Gastrocnemius medialis (tissue), 4 donors: ENCODE measurements at regions not wholly inside any gene's neighbourhood (a gene's known extent, or its start where the extent isn't known, plus 50 kb on each side); places are given as distances from the start of the nearest gene placed in this dataset.
A peak's percentile ranks its signal among the peaks of the same experiment; 100 is the strongest.

Experiments used
- ATAC-seq, 2 donors: fragments of 150-250 bp; one replicate each; pipeline ENCODE4 v1.9.1; 2016
- DNase-seq, 2 donors: peaks; one replicate each; pipeline ENCODE4 v3.0.0-alpha.2; 2019
- H3K27ac ChIP-seq, 4 donors: fragments of 200-600 bp; sonication (generic); 1 replicate in 1 of 4; 2 replicates in 3 of 4; pipeline ENCODE4 v1.5.1; 2016 to 2018; ENCODE audit warnings: mild to moderate bottlenecking in 2 of 4, moderate library complexity in 1 of 4
- H3K27me3 ChIP-seq, 3 donors: fragments of 200-600 bp; sonication (generic) in 2 of 3; 1 replicate in 1 of 3; 2 replicates in 2 of 3; pipeline versions ENCODE4 v1.5.1 to v1.6.0; 2016 to 2019; ENCODE audit warnings: mild to moderate bottlenecking in 1 of 3, moderate library complexity in 1 of 3
- H3K36me3 ChIP-seq, 2 donors: fragments of 200-600 bp; sonication (generic) in 1 of 2; one replicate each; pipeline ENCODE4 v1.5.1; 2017 to 2018
- H3K4me1 ChIP-seq, 2 donors: fragments of 200-600 bp; sonication (generic) in 1 of 2; one replicate each; pipeline ENCODE4 v1.5.1; 2016 to 2017; ENCODE audit warnings: mild to moderate bottlenecking in 2 of 2
- H3K4me3 ChIP-seq, 4 donors: fragments of 200-600 bp; sonication (generic) in 3 of 4; 1 replicate in 1 of 4; 2 replicates in 3 of 4; pipeline ENCODE4 v1.5.1; 2016 to 2019; ENCODE audit warnings: mild to moderate bottlenecking in 2 of 4
- H3K9me3 ChIP-seq, 3 donors: fragments of 200-600 bp; sonication (generic) in 2 of 3; 1 replicate in 1 of 3; 2 replicates in 2 of 3; pipeline ENCODE4 v1.5.1; 2016 to 2019
- CTCF ChIP-seq, 5 experiments: fragments of 450-650 bp in 3 of 5; fragments of 200-600 bp in 2 of 5; sonication (generic) in 2 of 5; IDR thresholded peaks in 4 of 5; conservative IDR thresholded peaks in 1 of 5; 1 replicate in 4 of 5; 2 replicates in 1 of 5; pipeline ENCODE4 v1.5.1; 2016 to 2019; ENCODE audit warnings: antibody characterized with exemption in 5 of 5, mild to moderate bottlenecking in 3 of 5, moderate library complexity in 3 of 5
- POLR2A ChIP-seq, 2 donors: fragments of 450-650 bp; IDR thresholded peaks; one replicate each; pipeline ENCODE4 v1.6.1; 2017; ENCODE audit warnings: antibody characterized with exemption in 2 of 2, mild to moderate bottlenecking in 2 of 2, moderate library complexity in 2 of 2
- in situ Hi-C, 4 donors: fragments of 200-750 bp; cut with MboI; loops; one replicate each; pipeline versions ENCODE4 v1.15.0 to v1.8.0; 2017; ENCODE audit warnings: low sequenced_read_pairs in 4 of 4
- intact Hi-C: fragments of 100-400 bp; cut with DNase I; formaldehyde crosslinking; loops from one replicate; pipeline ENCODE4 v1.15.1; 2023; ENCODE audit warnings: low total_unique reads

- no peaks in the 10 kb centered on the region for H3K9me3 ChIP-seq
- no peaks in the 10 kb centered on the region for H3K27me3 ChIP-seq
- ATAC-seq (no peak), DNase-seq (no peak)
- H3K4me3 ChIP-seq = no peak overlapping the region
- H3K27ac ChIP-seq = no peak overlapping the region
- H3K4me1 ChIP-seq = peaks cover 4 to 5% of the 10 kb centered on the region in 2 donors
- intact Hi-C loops (loop anchor here (10.0 kb wide), 1 partner anchor 563 kb away; no protein-coding TSS in a partner anchor), in situ Hi-C loops (no loop called here)
- H3K36me3 ChIP-seq = no peaks in the 10 kb centered on the region
- TF ChIP-seq POLR2A (IDR thresholded peaks at IDR 0.05) (no peak), CTCF (IDR thresholded peaks at IDR 0.05 in 4 of 5, conservative IDR thresholded peaks at IDR 0.05 in 1 of 5) (no peak)
Observed at GRCh38 chr5:89287964-89288363, 405.0 kb upstream of the MEF2C start.

- ATAC-seq (no peak), DNase-seq (no peak)
- TF ChIP-seq CTCF (IDR thresholded peaks at IDR 0.05 in 4 of 5, conservative IDR thresholded peaks at IDR 0.05 in 1 of 5) = no peak
- TF ChIP-seq POLR2A (IDR thresholded peaks at IDR 0.05) = no peak
- in situ Hi-C loops (no loop called here), intact Hi-C loops (loop anchor here (10.0 kb wide), 1 partner anchor 562 kb away; no protein-coding TSS in a partner anchor)
- Histone ChIP-seq H3K36me3 (no peaks in the 10 kb centered on the region), H3K4me1 (peaks cover 19 to 21% of the 10 kb centered on the region in 2 donors), H3K27me3 (no peaks in the 10 kb centered on the region), H3K4me3 (no peak overlapping the region), H3K9me3 (no peaks in the 10 kb centered on the region), H3K27ac (no peak overlapping the region)
Observed at GRCh38 chr5:89286320-89286719, 403.3 kb upstream of the MEF2C start.

GRCh38 chr5:89283728-89284493 lies 400.9 kb upstream of the MEF2C start:
- intact Hi-C loops = loop anchor here (5.0 to 10.0 kb wide), 2 partner anchors 173 to 559 kb away; no protein-coding TSS in a partner anchor
- Histone ChIP-seq H3K27ac (no peak overlapping the region), H3K36me3 (no peaks in the 10 kb centered on the region), H3K27me3 (no peaks in the 10 kb centered on the region), H3K4me1 (peaks cover 29 to 31% of the 10 kb centered on the region in 2 donors), H3K4me3 (no peak overlapping the region), H3K9me3 (no peaks in the 10 kb centered on the region)
- DNase-seq = no peak
- in situ Hi-C loops = no loop called here
- TF ChIP-seq CTCF (IDR thresholded peaks at IDR 0.05 in 4 of 5, conservative IDR thresholded peaks at IDR 0.05 in 1 of 5) = no peak
- TF ChIP-seq POLR2A (IDR thresholded peaks at IDR 0.05) = no peak
- no peak for ATAC-seq

GRCh38 chr5:89282554-89283510 lies 399.8 kb upstream of the MEF2C start:
- in situ Hi-C loops (no loop called here), intact Hi-C loops (loop anchor here (5.0 to 10.0 kb wide), 2 partner anchors 174 to 558 kb away; no protein-coding TSS in a partner anchor)
- Histone ChIP-seq H3K4me3 (no peak overlapping the region), H3K27me3 (no peaks in the 10 kb centered on the region), H3K9me3 (no peaks in the 10 kb centered on the region), H3K4me1 (peaks cover 29 to 34% of the 10 kb centered on the region in 2 donors), H3K27ac (peak overlapping the region in 3 of 4 donors; percentile 58 to 78 (median 67)), H3K36me3 (no peaks in the 10 kb centered on the region)
- DNase-seq (no peak), ATAC-seq (peak; percentile 88 to 90)
- TF ChIP-seq POLR2A (IDR thresholded peaks at IDR 0.05) = no peak
- no peak for TF ChIP-seq CTCF (IDR thresholded peaks at IDR 0.05 in 4 of 5, conservative IDR thresholded peaks at IDR 0.05 in 1 of 5)
